Nephron (organoid): ENCODE measurements at regions not wholly inside any gene's neighbourhood (a gene's known extent, or its start where the extent isn't known, plus 50 kb on each side); places are given as distances from the start of the nearest gene placed in this dataset.
"Not testable (repeated sequence)": the region's sequence is repeated elsewhere in the genome, so short reads cannot be mapped to it uniquely, and the experiment has no call there.

Source experiments
- H3K27ac Mint-ChIP-seq, 3 experiments: 2 replicates each; pipeline ENCODE4 v1.8.0; 2020; ENCODE audit warnings: mixed read lengths in 3 of 3, mild to moderate bottlenecking in 2 of 3, moderate library complexity in 1 of 3
- H3K27me3 Mint-ChIP-seq: 2 replicates; pipeline ENCODE4 v1.8.0; 2021; ENCODE audit warnings: low read depth, mild to moderate bottlenecking, moderate library complexity, mixed read lengths
- H3K36me3 Mint-ChIP-seq: 2 replicates; pipeline ENCODE4 v1.8.0; 2020; ENCODE audit warnings: low read depth, mixed read lengths
- H3K4me1 Mint-ChIP-seq: 2 replicates; pipeline ENCODE4 v1.8.0; 2020; ENCODE audit warnings: mixed read lengths
- H3K4me3 Mint-ChIP-seq, 3 experiments: 2 replicates each; pipeline ENCODE4 v1.8.0; 2020; ENCODE audit warnings: mild to moderate bottlenecking in 3 of 3, mixed read lengths in 3 of 3, moderate library complexity in 2 of 3
- H3K9me3 Mint-ChIP-seq: 2 replicates; pipeline ENCODE4 v1.8.0; 2020; ENCODE audit warnings: mixed read lengths
- CTCF ChIP-seq, 3 experiments: fragments of 200-600 bp; sonication (generic); IDR thresholded peaks; one replicate each; pipeline ENCODE4 v1.5.0; 2021; ENCODE audit warnings: antibody characterized with exemption in 3 of 3; ENCODE audit not compliant: unreplicated experiment in 3 of 3

GRCh38 chr5:107724642-107725041 lies 53.9 kb upstream of the EFNA5 start:
- Mint-ChIP-seq H3K9me3 (peaks cover 50% of the 10 kb centered on the region), H3K36me3 (peaks cover 6% of the 10 kb centered on the region), H3K4me1 (no peaks in the 10 kb centered on the region), H3K27me3 (no peaks in the 10 kb centered on the region), H3K4me3 (no peak overlapping the region), H3K27ac (no peak overlapping the region)
- TF ChIP-seq CTCF (IDR thresholded peaks at IDR 0.05; ENCODE audit: unreplicated experiment in 3 of 3), result no peak

- peaks cover 11% of the 10 kb centered on the region for H3K36me3 Mint-ChIP-seq
- H3K27me3 Mint-ChIP-seq, H3K27ac Mint-ChIP-seq, H3K4me1 Mint-ChIP-seq, H3K4me3 Mint-ChIP-seq: not testable (repeated sequence)
- peaks cover 68% of the 10 kb centered on the region for H3K9me3 Mint-ChIP-seq
Observed at GRCh38 chr5:107721241-107721640, 50.5 kb upstream of the EFNA5 start.
